HCT116 (cell line): ENCODE measurements at regions not wholly inside any gene's neighbourhood (a gene's known extent, or its start where the extent isn't known, plus 50 kb on each side); places are given as distances from the start of the nearest gene placed in this dataset.

Experiments used
- ATAC-seq: fragments of 200-7000 bp; cut with Tn5 transposase; 2 replicates; pipeline ENCODE4 v1.9.1; 2020; ENCODE audit warnings: mild to moderate bottlenecking, moderate library complexity
- BruUV-seq: library from RNA; stranded (reverse); fragments of 400-500 nt; replicated peaks from 2 replicates; lab custom pipeline; 2021; lab: Mats Ljungman, UMichigan
- CTCF ChIA-PET: fragments of 300-600 bp; sonication (Branson Sonifier 250); formaldehyde crosslinking; loops from one replicate; lab custom pipeline; 2021; ENCODE audit warnings: antibody characterized with exemption; lab: Charles Lee
- POLR2A ChIA-PET: fragments of 300-600, 350-600 bp; sonication (Branson Sonifier 250); formaldehyde crosslinking; loops from one replicate; lab custom pipeline; 2021; ENCODE audit warnings: antibody characterized with exemption; lab: Charles Lee
- RAD21 ChIA-PET, 2 experiments: fragments of 300-600 bp; sonication (Branson Sonifier 250); formaldehyde crosslinking; loops; one replicate each; lab custom pipeline; 2023; ENCODE audit warnings: low total read pairs in 2 of 2; ENCODE audit not compliant: uncharacterized antibody in 2 of 2, unreplicated experiment in 2 of 2, low non-redundant PET in 1 of 2; lab: Charles Lee
- DNase-seq: peaks from one replicate; pipeline ENCODE4 v3.0.0-alpha.2; 2010; ENCODE audit warnings: low read depth, low spot score
- H2AFZ ChIP-seq: fragments of 200-600 bp; shearing (Covaris generic), sonication (generic); 2 replicates; pipeline ENCODE4 v1.6.1; 2017; ENCODE audit warnings: low read depth, mixed run types, mixed read lengths, antibody characterized with exemption, low read length; ENCODE audit not compliant: poor library complexity, severe bottlenecking
- H3K27ac ChIP-seq: 2 replicates; pipeline ENCODE4 v1.5.1; 2012; ENCODE audit warnings: low read depth, low read length
- H3K27me3 ChIP-seq: fragments of 200-600 bp; sonication (generic); 2 replicates; pipeline ENCODE4 v1.6.1; 2016; ENCODE audit warnings: mixed run types, low read length, mixed read lengths; ENCODE audit not compliant: insufficient read depth
- H3K36me3 ChIP-seq, 2 experiments: fragments of 200-500 bp in 1 of 2; fragments of 200-600 bp in 1 of 2; sonication (Bioruptor generic) in 1 of 2; sonication (generic) in 1 of 2; 2 replicates each; pipeline versions ENCODE4 v1.5.1 to v1.6.1; 2014 to 2016; ENCODE audit warnings: low read length in 2 of 2, inconsistent platforms in 1 of 2, mixed read lengths in 1 of 2, mixed run types in 1 of 2; ENCODE audit not compliant: insufficient read depth in 2 of 2, control insufficient read depth in 1 of 2
- H3K4me1 ChIP-seq, 2 experiments: fragments of 200-600 bp in 1 of 2; sonication (generic) in 1 of 2; 2 replicates each; pipeline versions ENCODE4 v1.5.1 to v1.6.1; 2012 to 2017; ENCODE audit warnings: low read length in 2 of 2, inconsistent platforms in 1 of 2, mild to moderate bottlenecking in 1 of 2, mixed read lengths in 1 of 2, mixed run types in 1 of 2, moderate library complexity in 1 of 2; ENCODE audit not compliant: insufficient read depth in 2 of 2, control insufficient read depth in 1 of 2
- H3K4me2 ChIP-seq: fragments of 200-600 bp; sonication (generic); 2 replicates; pipeline ENCODE4 v1.6.1; 2017; ENCODE audit warnings: mixed run types, low read length, mixed read lengths
- H3K4me3 ChIP-seq, 2 experiments: fragments of 200-600 bp in 1 of 2; sonication (generic) in 1 of 2; replicated peaks in 1 of 2; 2 replicates each; pipeline ENCODE4 v1.5.1; 2011 to 2016; ENCODE audit warnings: low read length in 2 of 2, control low read depth in 1 of 2, low read depth in 1 of 2, mild to moderate bottlenecking in 1 of 2, mixed read lengths in 1 of 2, mixed run types in 1 of 2
- H3K79me2 ChIP-seq: fragments of 200-600 bp; sonication (generic); 2 replicates; pipeline ENCODE4 v1.6.1; 2017; ENCODE audit warnings: mild to moderate bottlenecking, mixed run types, low read length, moderate library complexity, mixed read lengths; ENCODE audit not compliant: insufficient read depth
- H3K9ac ChIP-seq: fragments of 200-600 bp; sonication (generic); 2 replicates; pipeline ENCODE4 v1.6.1; 2016; ENCODE audit warnings: low read length, mixed read lengths
- H3K9me2 ChIP-seq: fragments of 200-600 bp; sonication (generic), shearing (Covaris generic); 2 replicates; pipeline ENCODE4 v1.6.1; 2017; ENCODE audit warnings: mixed run types, mild to moderate bottlenecking, moderate library complexity; ENCODE audit not compliant: insufficient read depth
- H3K9me3 ChIP-seq, 2 experiments: fragments of 200-500 bp in 1 of 2; fragments of 200-600 bp in 1 of 2; sonication (Bioruptor generic) in 1 of 2; sonication (generic) in 1 of 2; 2 replicates each; pipeline ENCODE4 v1.6.1; 2014 to 2017; ENCODE audit warnings: low read length in 2 of 2, mixed read lengths in 2 of 2, inconsistent platforms in 1 of 2, low read depth in 1 of 2, mild to moderate bottlenecking in 1 of 2, mixed run types in 1 of 2, moderate library complexity in 1 of 2; ENCODE audit not compliant: control insufficient read depth in 1 of 2, insufficient read depth in 1 of 2
- H4K20me1 ChIP-seq: fragments of 200-600 bp; sonication (generic), shearing (Covaris generic); 2 replicates; pipeline ENCODE4 v1.6.1; 2017; ENCODE audit warnings: mixed run types, mild to moderate bottlenecking, moderate library complexity; ENCODE audit not compliant: insufficient read depth
- CEBPB ChIP-seq: IDR thresholded peaks from 2 replicates; pipeline ENCODE4 v1.6.1; 2012; ENCODE audit warnings: low read depth
- ELF1 ChIP-seq: IDR thresholded peaks from 2 replicates; pipeline ENCODE4 v1.6.1; 2012; ENCODE audit warnings: low read depth, borderline replicate concordance
- EZH2phosphoT487 ChIP-seq: fragments of 200-600 bp; IDR thresholded peaks from 2 replicates; pipeline ENCODE4 v1.6.1; 2018; ENCODE audit warnings: antibody characterized with exemption, borderline replicate concordance
- FOSL1 ChIP-seq: IDR thresholded peaks from 2 replicates; pipeline ENCODE4 v1.6.1; 2012; ENCODE audit warnings: low read depth
- POLR2AphosphoS5 ChIP-seq: IDR thresholded peaks from 2 replicates; pipeline ENCODE4 v1.6.1; 2011; ENCODE audit warnings: mild to moderate bottlenecking, low read depth, low read length, moderate library complexity
- REST ChIP-seq: IDR thresholded peaks from 2 replicates; pipeline ENCODE4 v1.6.1; 2012; ENCODE audit warnings: low read depth
- SIN3A ChIP-seq: IDR thresholded peaks from 2 replicates; pipeline ENCODE4 v1.6.1; 2012; ENCODE audit warnings: low read depth
- SRF ChIP-seq: IDR thresholded peaks from 2 replicates; pipeline ENCODE4 v1.6.1; 2012; ENCODE audit warnings: low read depth
- YY1 ChIP-seq: IDR thresholded peaks from 2 replicates; pipeline ENCODE4 v1.6.1; 2011; ENCODE audit warnings: low read length, low read depth, moderate library complexity, mild to moderate bottlenecking; ENCODE audit not compliant: insufficient replicate concordance; ENCODE audit errors: extremely low read depth
- ZBTB33 ChIP-seq: IDR thresholded peaks from 2 replicates; pipeline ENCODE4 v1.6.1; 2011; ENCODE audit warnings: mild to moderate bottlenecking, low read length, moderate library complexity; ENCODE audit not compliant: insufficient replicate concordance; ENCODE audit errors: extremely low read depth
- ZFX ChIP-seq: fragments of 450-650 bp; IDR thresholded peaks from 2 replicates; pipeline ENCODE4 v1.6.1; 2017
- ZNF274 ChIP-seq: fragments of 200-500 bp; sonication (Bioruptor generic); IDR thresholded peaks from 2 replicates; pipeline ENCODE4 v1.6.1; 2014; ENCODE audit warnings: mild to moderate bottlenecking, low read depth, low read length, inconsistent platforms
- intact Hi-C: fragments of 100-400 bp; cut with micrococcal nuclease; formaldehyde crosslinking; loops from 2 replicates; pipeline ENCODE4 v1.10.0; 2022
- TF ChIP-seq, protein P1 (sequence below): IDR thresholded peaks from 2 replicates; pipeline ENCODE4 v1.6.1; 2012
- TF ChIP-seq, protein P2 (sequence below): IDR thresholded peaks from 2 replicates; pipeline ENCODE4 v1.6.1; 2012

DNA sequence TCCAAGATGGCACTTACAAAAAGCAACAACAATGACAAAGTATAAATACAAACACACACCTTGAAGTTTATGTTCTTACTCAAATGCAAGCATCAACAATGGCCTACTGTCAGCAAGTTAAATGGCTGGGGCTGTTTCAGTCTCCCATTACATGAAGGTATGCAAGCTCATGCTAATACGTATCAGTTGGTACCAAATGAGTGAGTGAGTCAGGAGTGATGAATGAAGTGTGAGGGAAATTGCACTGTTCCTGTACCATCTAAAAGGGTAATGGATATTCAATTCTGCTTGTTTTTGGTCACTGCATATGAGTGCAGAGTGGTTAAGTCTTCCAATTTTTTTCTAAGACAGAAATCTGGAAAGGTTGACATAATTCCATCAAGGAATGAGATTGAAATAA is 964.9 kb downstream of the MAT2B start (continued):
- TF ChIP-seq REST (no peak), FOSL1 (no peak), SRF (no peak), ZNF274 (no peak), CEBPB (no peak)

GRCh38 chr5:164472165-164472564 is 966.7 kb downstream of the MAT2B start:
- no peaks in the 10 kb centered on the region for H3K79me2 ChIP-seq
- intact Hi-C loops = no loop called here
- POLR2A ChIA-PET = no interaction called here
- BruUV-seq = no TSS peak
- H3K27me3 ChIP-seq = no peaks in the 10 kb centered on the region
- peaks cover 3 to 4% of the 10 kb centered on the region in 2 experiments; a peak in 2 of 4 replicates for H3K9me3 ChIP-seq
- H3K4me2 ChIP-seq = no peak overlapping the region
- RAD21 ChIA-PET = no interaction called here
- ATAC-seq = no peak
- no peak overlapping the region for H2AFZ ChIP-seq
- no peak overlapping the region for H3K9ac ChIP-seq
- H3K9me2 ChIP-seq = no peaks in the 10 kb centered on the region
- DNase-seq = no peak
- H3K27ac ChIP-seq = no peak overlapping the region
- H3K36me3 ChIP-seq = no peaks in the 10 kb centered on the region
- no peaks in the 10 kb centered on the region for H4K20me1 ChIP-seq
- H3K4me3 ChIP-seq = no peak overlapping the region
- CTCF ChIA-PET = no interaction called here
- no peaks in the 10 kb centered on the region for H3K4me1 ChIP-seq
- TF ChIP-seq ELF1 = no peak
- TF ChIP-seq SIN3A = no peak
- TF ChIP-seq ZFX = no peak
- no peak for TF ChIP-seq POLR2AphosphoS5
- TF ChIP-seq ZBTB33 = no peak
- TF ChIP-seq, protein P1, sequence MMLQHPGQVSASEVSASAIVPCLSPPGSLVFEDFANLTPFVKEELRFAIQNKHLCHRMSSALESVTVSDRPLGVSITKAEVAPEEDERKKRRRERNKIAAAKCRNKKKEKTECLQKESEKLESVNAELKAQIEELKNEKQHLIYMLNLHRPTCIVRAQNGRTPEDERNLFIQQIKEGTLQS = no peak
- no peak for TF ChIP-seq CEBPB
- TF ChIP-seq, protein P2, sequence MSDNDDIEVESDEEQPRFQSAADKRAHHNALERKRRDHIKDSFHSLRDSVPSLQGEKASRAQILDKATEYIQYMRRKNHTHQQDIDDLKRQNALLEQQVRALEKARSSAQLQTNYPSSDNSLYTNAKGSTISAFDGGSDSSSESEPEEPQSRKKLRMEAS = no peak
- no peak for TF ChIP-seq REST
- TF ChIP-seq EZH2phosphoT487 = no peak
- no peak for TF ChIP-seq YY1
